ENCODE measurements at regions not wholly inside any gene's neighbourhood (a gene's known extent, or its start where the extent isn't known, plus 50 kb on each side); places are given as distances from the start of the nearest gene placed in this dataset.

DNA sequence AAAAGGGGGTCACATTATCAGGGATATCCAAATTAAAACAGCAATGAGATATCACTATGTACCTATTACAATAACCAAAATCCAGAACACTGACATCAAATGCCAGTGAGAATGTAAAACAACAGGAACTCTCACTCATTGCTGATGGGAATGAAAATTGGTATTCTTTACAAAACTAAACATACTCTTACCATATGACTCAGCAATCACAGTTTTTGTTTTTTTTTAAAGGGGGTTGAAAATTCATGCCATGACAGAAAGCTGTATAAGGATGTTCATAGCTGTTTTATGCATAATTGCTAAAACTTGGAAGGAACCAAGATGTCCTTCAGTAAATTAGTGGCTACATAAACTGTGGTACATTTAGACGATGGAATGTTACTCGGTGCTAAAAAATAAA is 71.6 kb upstream of the SLITRK1 start:
- CTCF ChIA-PET, result no interaction called here
- Histone ChIP-seq H3K36me3 (ENCODE audit: insufficient read depth, low read length) (no peaks in the 10 kb centered on the region), H3K9me3 (ENCODE audit: low read length) (no peaks in the 10 kb centered on the region), H3K4me3 (ENCODE audit: low read length) (no peak overlapping the region), H3K27ac (ENCODE audit: low read depth, low read length) (no peak overlapping the region), H3K4me1 (ENCODE audit: insufficient read depth, low read length) (no peaks in the 10 kb centered on the region), H3K27me3 (ENCODE audit: insufficient read depth, low read length, poor library complexity, severe bottlenecking) (no peaks in the 10 kb centered on the region)
- Mint-ChIP-seq H3K27me3 (no peaks in the 10 kb centered on the region), H3K36me3 (no peaks in the 10 kb centered on the region), H3K9me3 (no peaks in the 10 kb centered on the region), H3K4me1 (no peaks in the 10 kb centered on the region), H3K27ac (no peak overlapping the region), H3K4me3 (no peak overlapping the region)
- DNase-seq, result no peak
- POLR2A ChIA-PET, result no interaction called here

GRCh38 chr13:83950293-83950692 is 68.0 kb upstream of the SLITRK1 start:
- no peak overlapping the region for H3K4me3 ChIP-seq (ENCODE audit: low read length)
- no peak overlapping the region for H3K27ac Mint-ChIP-seq
- no peaks in the 10 kb centered on the region for H3K27me3 Mint-ChIP-seq
- H3K9me3 ChIP-seq (ENCODE audit: low read length), result no peaks in the 10 kb centered on the region
- ChIA-PET CTCF (no interaction called here), POLR2A (no interaction called here)
- H3K4me1 ChIP-seq (ENCODE audit: insufficient read depth, low read length), result no peaks in the 10 kb centered on the region
- no peak overlapping the region for H3K27ac ChIP-seq (ENCODE audit: low read depth, low read length)
- no peaks in the 10 kb centered on the region for H3K36me3 Mint-ChIP-seq
- no peak overlapping the region for H3K4me3 Mint-ChIP-seq
- no peaks in the 10 kb centered on the region for H3K4me1 Mint-ChIP-seq
- DNase-seq, result no peak
- H3K36me3 ChIP-seq (ENCODE audit: insufficient read depth, low read length), result no peaks in the 10 kb centered on the region
- no peaks in the 10 kb centered on the region for H3K9me3 Mint-ChIP-seq
- no peaks in the 10 kb centered on the region for H3K27me3 ChIP-seq (ENCODE audit: insufficient read depth, low read length, poor library complexity, severe bottlenecking)

- Histone ChIP-seq H3K36me3 (ENCODE audit: insufficient read depth, low read length) (no peaks in the 10 kb centered on the region), H3K9me3 (ENCODE audit: low read length) (no peaks in the 10 kb centered on the region), H3K27ac (ENCODE audit: low read depth, low read length) (no peak overlapping the region), H3K4me3 (ENCODE audit: low read length) (no peak overlapping the region), H3K27me3 (ENCODE audit: insufficient read depth, low read length, poor library complexity, severe bottlenecking) (no peaks in the 10 kb centered on the region), H3K4me1 (ENCODE audit: insufficient read depth, low read length) (no peaks in the 10 kb centered on the region)
- no peaks in the 10 kb centered on the region for H3K36me3 Mint-ChIP-seq
- no peaks in the 10 kb centered on the region for H3K9me3 Mint-ChIP-seq
- ChIA-PET CTCF (no interaction called here), POLR2A (no interaction called here)
- no peak for DNase-seq
- H3K4me3 Mint-ChIP-seq, result no peak overlapping the region
- H3K4me1 Mint-ChIP-seq, result no peaks in the 10 kb centered on the region
- H3K27ac Mint-ChIP-seq, result no peak overlapping the region
- H3K27me3 Mint-ChIP-seq, result no peaks in the 10 kb centered on the region
These were observed 61.4 kb upstream of the SLITRK1 start for GRCh38 chr13:83943530-83944279.

DNA sequence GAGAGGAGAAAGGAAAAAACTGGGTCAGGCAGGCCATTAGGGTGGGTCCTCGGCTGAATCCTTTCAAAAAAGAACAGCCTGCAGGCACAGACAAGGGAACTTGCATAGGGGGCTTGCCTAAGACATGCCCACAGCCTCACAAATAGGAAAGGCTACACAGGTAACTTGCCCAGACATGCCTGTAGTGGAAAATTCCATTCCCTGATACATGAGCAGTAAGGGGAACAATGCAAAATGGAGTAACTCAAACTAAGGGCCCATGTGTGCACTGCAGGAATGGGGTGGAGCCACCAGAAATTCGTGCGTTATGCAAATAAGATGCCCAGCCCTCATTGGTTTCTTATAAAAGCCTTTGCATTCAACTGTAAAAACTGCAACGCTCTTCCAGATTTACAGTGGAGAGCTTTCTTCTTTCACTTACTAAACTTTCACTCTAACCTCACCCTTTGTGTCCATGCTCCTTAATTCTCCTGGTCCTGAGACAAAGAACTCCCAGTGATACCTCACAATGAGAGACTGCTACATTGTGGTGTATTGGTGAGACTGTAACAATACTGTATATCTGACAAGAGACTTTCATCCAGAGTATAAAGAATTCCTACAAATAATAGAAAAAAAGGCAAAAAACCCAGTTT is 59.5 kb upstream of the SLITRK1 start:
- Mint-ChIP-seq H3K4me1 (no peaks in the 10 kb centered on the region), H3K36me3 (no peaks in the 10 kb centered on the region), H3K4me3 (no peak overlapping the region), H3K27me3 (no peaks in the 10 kb centered on the region), H3K9me3 (no peaks in the 10 kb centered on the region), H3K27ac (no peak overlapping the region)
- ChIA-PET CTCF (no interaction called here), POLR2A (no interaction called here)
- Histone ChIP-seq H3K9me3 (ENCODE audit: low read length) (no peaks in the 10 kb centered on the region), H3K4me1 (ENCODE audit: insufficient read depth, low read length) (no peaks in the 10 kb centered on the region), H3K4me3 (ENCODE audit: low read length) (no peak overlapping the region), H3K27ac (ENCODE audit: low read depth, low read length) (no peak overlapping the region), H3K27me3 (ENCODE audit: insufficient read depth, low read length, poor library complexity, severe bottlenecking) (no peaks in the 10 kb centered on the region), H3K36me3 (ENCODE audit: insufficient read depth, low read length) (no peaks in the 10 kb centered on the region)
- no peak for DNase-seq

GRCh38 chr13:83940742-83941141 is 58.5 kb upstream of the SLITRK1 start:
- ChIA-PET POLR2A (no interaction called here), CTCF (no interaction called here)
- Histone ChIP-seq H3K4me1 (ENCODE audit: insufficient read depth, low read length) (no peaks in the 10 kb centered on the region), H3K27ac (ENCODE audit: low read depth, low read length) (no peak overlapping the region), H3K9me3 (ENCODE audit: low read length) (no peaks in the 10 kb centered on the region), H3K4me3 (ENCODE audit: low read length) (no peak overlapping the region), H3K36me3 (ENCODE audit: insufficient read depth, low read length) (no peaks in the 10 kb centered on the region), H3K27me3 (ENCODE audit: insufficient read depth, low read length, poor library complexity, severe bottlenecking) (no peaks in the 10 kb centered on the region)
- Mint-ChIP-seq H3K9me3 (no peaks in the 10 kb centered on the region), H3K36me3 (no peaks in the 10 kb centered on the region), H3K27me3 (peaks cover 0 to 3% of the 10 kb centered on the region in 2 donors), H3K4me1 (no peaks in the 10 kb centered on the region), H3K27ac (no peak overlapping the region), H3K4me3 (no peak overlapping the region)
- DNase-seq, result no peak

GRCh38 chr13:83937579-83937978 is 55.3 kb upstream of the SLITRK1 start:
- Mint-ChIP-seq H3K9me3 (no peaks in the 10 kb centered on the region), H3K36me3 (no peaks in the 10 kb centered on the region), H3K4me1 (no peaks in the 10 kb centered on the region), H3K4me3 (no peak overlapping the region), H3K27me3 (peaks cover 3 to 4% of the 10 kb centered on the region in 2 donors), H3K27ac (no peak overlapping the region)
- Histone ChIP-seq H3K4me3 (ENCODE audit: low read length) (no peak overlapping the region), H3K36me3 (ENCODE audit: insufficient read depth, low read length) (no peaks in the 10 kb centered on the region), H3K9me3 (ENCODE audit: low read length) (no peaks in the 10 kb centered on the region), H3K27me3 (ENCODE audit: insufficient read depth, low read length, poor library complexity, severe bottlenecking) (no peaks in the 10 kb centered on the region), H3K4me1 (ENCODE audit: insufficient read depth, low read length) (no peaks in the 10 kb centered on the region), H3K27ac (ENCODE audit: low read depth, low read length) (no peak overlapping the region)
- ChIA-PET CTCF (no interaction called here), POLR2A (no interaction called here)
- DNase-seq, result no peak

- Mint-ChIP-seq H3K27ac (no peak overlapping the region), H3K9me3 (no peaks in the 10 kb centered on the region), H3K4me3 (no peak overlapping the region), H3K36me3 (no peaks in the 10 kb centered on the region), H3K27me3 (peaks cover 3 to 4% of the 10 kb centered on the region in 2 donors), H3K4me1 (no peaks in the 10 kb centered on the region)
- Histone ChIP-seq H3K36me3 (ENCODE audit: insufficient read depth, low read length) (no peaks in the 10 kb centered on the region), H3K27ac (ENCODE audit: low read depth, low read length) (no peak overlapping the region), H3K4me3 (ENCODE audit: low read length) (no peak overlapping the region), H3K9me3 (ENCODE audit: low read length) (no peaks in the 10 kb centered on the region), H3K4me1 (ENCODE audit: insufficient read depth, low read length) (no peaks in the 10 kb centered on the region), H3K27me3 (ENCODE audit: insufficient read depth, low read length, poor library complexity, severe bottlenecking) (no peaks in the 10 kb centered on the region)
- ChIA-PET POLR2A (no interaction called here), CTCF (no interaction called here)
- DNase-seq, result no peak
These were observed 53.3 kb upstream of the SLITRK1 start for GRCh38 chr13:83935566-83935965.
